Liver (tissue), 7 donors: ENCODE measurements at regions not wholly inside any gene's neighbourhood (a gene's known extent, or its start where the extent isn't known, plus 50 kb on each side); places are given as distances from the start of the nearest gene placed in this dataset.

Experiments
- DNase-seq: peaks from one replicate; pipeline ENCODE4 v3.0.0-alpha.2; 2017; ENCODE audit warnings: low spot score
- H3K27ac ChIP-seq, 2 donors: one replicate each; pipeline ENCODE4 v1.7.0; 2013; ENCODE audit warnings: inconsistent platforms in 2 of 2, low read length in 2 of 2, control low read depth in 1 of 2, low read depth in 1 of 2, mild to moderate bottlenecking in 1 of 2
- H3K27me3 ChIP-seq, 4 donors: one replicate each; pipeline versions ENCODE4 v1.6.1 to v1.7.0; 2013; ENCODE audit warnings: low read length in 3 of 4, inconsistent platforms in 1 of 4, mild to moderate bottlenecking in 1 of 4, moderate library complexity in 1 of 4; ENCODE audit not compliant: control insufficient read depth in 4 of 4, insufficient read depth in 4 of 4
- H3K36me3 ChIP-seq, 4 donors: one replicate each; pipeline versions ENCODE4 v1.6.1 to v1.7.0; 2013; ENCODE audit warnings: low read length in 3 of 4, mild to moderate bottlenecking in 3 of 4, low read depth in 1 of 4, moderate library complexity in 1 of 4; ENCODE audit not compliant: control insufficient read depth in 4 of 4, insufficient read depth in 3 of 4
- H3K4me1 ChIP-seq, 4 donors: one replicate each; pipeline versions ENCODE4 v1.6.1 to v1.7.0; 2013; ENCODE audit warnings: low read length in 3 of 4, mild to moderate bottlenecking in 3 of 4, moderate library complexity in 1 of 4; ENCODE audit not compliant: control insufficient read depth in 4 of 4, insufficient read depth in 4 of 4
- H3K4me3 ChIP-seq, 3 donors: one replicate each; pipeline versions ENCODE4 v1.6.1 to v1.7.0; 2013; ENCODE audit warnings: low read length in 3 of 3, control low read depth in 1 of 3, low read depth in 1 of 3, mild to moderate bottlenecking in 1 of 3
- H3K9ac ChIP-seq, 2 donors: one replicate each; pipeline ENCODE4 v1.7.0; 2013; ENCODE audit warnings: low read length in 2 of 2, mild to moderate bottlenecking in 2 of 2, moderate library complexity in 2 of 2, control low read depth in 1 of 2, low read depth in 1 of 2
- H3K9me3 ChIP-seq, 4 donors: one replicate each; pipeline versions ENCODE4 v1.6.1 to v1.7.0; 2013; ENCODE audit warnings: low read length in 3 of 4; ENCODE audit not compliant: control insufficient read depth in 4 of 4
- EGR1 ChIP-seq, 2 donors: IDR thresholded peaks; 2 replicates each; pipeline ENCODE4 v1.6.1; 2016 to 2018; ENCODE audit warnings: antibody characterized with exemption in 2 of 2, low read depth in 2 of 2
- FOXA1 ChIP-seq: IDR thresholded peaks from 2 replicates; pipeline ENCODE4 v1.6.1; 2016; ENCODE audit warnings: antibody characterized with exemption
- GABPA ChIP-seq, 2 donors: IDR thresholded peaks in 1 of 2; conservative IDR thresholded peaks in 1 of 2; 2 replicates each; pipeline ENCODE4 v1.6.1; 2016; ENCODE audit warnings: antibody characterized with exemption in 2 of 2, mild to moderate bottlenecking in 1 of 2, moderate library complexity in 1 of 2
- HNF4G ChIP-seq: IDR thresholded peaks from 2 replicates; pipeline ENCODE4 v1.6.1; 2016; ENCODE audit warnings: antibody characterized with exemption
- NR2F2 ChIP-seq: IDR thresholded peaks from 2 replicates; pipeline ENCODE4 v1.6.1; 2016; ENCODE audit warnings: antibody characterized with exemption
- REST ChIP-seq: IDR thresholded peaks from 2 replicates; pipeline ENCODE4 v1.6.1; 2016; ENCODE audit warnings: antibody characterized with exemption, mild to moderate bottlenecking
- SP1 ChIP-seq: IDR thresholded peaks from 2 replicates; pipeline ENCODE4 v1.6.1; 2018; ENCODE audit warnings: antibody characterized with exemption, mild to moderate bottlenecking
- TAF1 ChIP-seq: conservative IDR thresholded peaks from 2 replicates; pipeline ENCODE4 v1.6.1; 2016; ENCODE audit warnings: antibody characterized with exemption, mild to moderate bottlenecking
- WGBS: extraction: QIAGEN DNeasy Blood & Tissue Kit; methylation state at CpG from one replicate; pipeline ENCODE4 v1.1.7; 2013; 5-methylcytosine and 5-hydroxymethylcytosine counted together
- donor health status: healthy.
- donor health status: healthy.
- donor health status: healthy.
- donor health status: healthy.

GRCh38 chr19:29402563-29402962 is 123.2 kb upstream of the VSTM2B start:
- TF ChIP-seq GABPA (IDR thresholded peaks at IDR 0.05 in 1 of 2, conservative IDR thresholded peaks at IDR 0.05 in 1 of 2) = no peak
- TF ChIP-seq EGR1 (IDR thresholded peaks at IDR 0.05; ENCODE audit: low read depth in 2 of 2) = no peak
- no peak for TF ChIP-seq REST
- TF ChIP-seq FOXA1 = no peak
- TF ChIP-seq TAF1 = no peak
- H3K27ac ChIP-seq = no peak overlapping the region
- H3K9me3 ChIP-seq = no peaks in the 10 kb centered on the region
- H3K4me3 ChIP-seq = no peak overlapping the region
- H3K9ac ChIP-seq = no peak overlapping the region
- DNase-seq = no peak
- H3K4me1 ChIP-seq = no peaks in the 10 kb centered on the region
- no peaks in the 10 kb centered on the region for H3K36me3 ChIP-seq
- 68% methylated on average over 6 of the region's 6 CpGs for WGBS
- H3K27me3 ChIP-seq = no peaks in the 10 kb centered on the region

DNA sequence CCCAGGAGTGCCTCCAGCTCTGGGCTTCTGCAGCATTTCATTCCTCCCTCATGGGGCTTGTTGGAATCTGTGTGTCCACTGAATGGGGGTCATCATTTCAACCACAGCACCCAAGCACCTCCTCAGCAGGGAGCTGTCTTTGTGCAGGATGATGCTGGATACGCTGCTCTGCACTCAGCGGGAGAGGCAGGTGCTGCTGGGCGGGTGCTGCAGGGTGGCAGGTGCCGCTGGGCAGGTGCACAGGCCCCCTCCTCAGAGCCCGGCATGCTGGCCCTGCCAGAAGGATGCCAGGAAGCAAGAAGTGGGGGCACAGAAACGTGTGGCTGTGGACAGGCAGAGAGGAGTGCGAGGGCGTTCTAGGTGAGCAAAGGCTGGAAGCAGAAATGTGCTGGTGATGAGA is 121.8 kb upstream of the VSTM2B start:
- H3K9ac ChIP-seq = no peak overlapping the region
- no peak for TF ChIP-seq SP1
- no peak for TF ChIP-seq NR2F2
- no peak for TF ChIP-seq REST
- TF ChIP-seq HNF4G = no peak
- H3K9me3 ChIP-seq = no peaks in the 10 kb centered on the region
- no peak for DNase-seq
- 76% methylated on average over 8 of the region's 8 CpGs for WGBS
- no peak overlapping the region for H3K27ac ChIP-seq
- H3K4me3 ChIP-seq = no peak overlapping the region
- H3K4me1 ChIP-seq = no peaks in the 10 kb centered on the region
- no peaks in the 10 kb centered on the region for H3K27me3 ChIP-seq
- no peaks in the 10 kb centered on the region for H3K36me3 ChIP-seq

GRCh38 chr19:29404951-29405727 is 120.7 kb upstream of the VSTM2B start:
- no peaks in the 10 kb centered on the region for H3K9me3 ChIP-seq
- no peaks in the 10 kb centered on the region for H3K36me3 ChIP-seq
- no peak overlapping the region for H3K4me3 ChIP-seq
- DNase-seq = no peak
- no peak overlapping the region for H3K27ac ChIP-seq
- TF ChIP-seq SP1 (no peak), NR2F2 (peak; percentile 13)
- peaks cover 0 to 4% (median 0%) of the 10 kb centered on the region in 4 donors for H3K27me3 ChIP-seq
- H3K4me1 ChIP-seq = no peaks in the 10 kb centered on the region
- H3K9ac ChIP-seq = no peak overlapping the region
- whole genome bisulfite sequencing = 18% methylated on average over 33 of the region's 33 CpGs
